ENCODE measurements at regions not wholly inside any gene's neighbourhood (a gene's known extent, or its start where the extent isn't known, plus 50 kb on each side); places are given as distances from the start of the nearest gene placed in this dataset.

DNA sequence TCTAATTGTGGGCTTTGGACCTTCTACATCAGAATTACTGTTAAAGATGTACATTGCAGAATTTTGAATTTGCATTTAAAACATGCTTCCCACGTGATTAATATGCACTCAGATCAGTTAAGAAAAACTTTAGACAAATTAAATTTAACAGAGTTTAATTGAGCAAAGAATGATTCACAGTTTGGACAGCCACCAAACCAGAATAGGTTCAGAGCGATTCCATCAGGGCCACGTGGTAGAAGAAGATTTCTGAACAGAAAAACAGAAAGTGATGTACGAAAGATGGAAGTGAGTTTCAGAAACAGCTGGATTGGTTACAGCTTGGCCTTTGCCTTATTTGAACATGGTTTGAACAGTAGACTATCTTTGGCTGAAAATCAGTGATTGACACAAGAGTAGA lies 704.2 kb upstream of the MAP3K7 start:
- Histone ChIP-seq H3K36me3 (ENCODE audit: control insufficient read depth in 4 of 4, insufficient read depth in 4 of 4, low read length in 4 of 4) (no peaks in the 10 kb centered on the region), H3K27me3 (ENCODE audit: control insufficient read depth in 3 of 3, insufficient read depth in 3 of 3, low read length in 2 of 3) (no peaks in the 10 kb centered on the region), H3K9ac (ENCODE audit: insufficient read depth in 1 of 2, low read length in 2 of 2) (no peak overlapping the region), H3K4me3 (no peak overlapping the region), H3K27ac (ENCODE audit: low read depth in 1 of 2, low read length in 1 of 2) (no peak overlapping the region), H3K9me3 (ENCODE audit: control insufficient read depth in 4 of 4, insufficient read depth in 3 of 4, low read length in 3 of 4) (peaks cover 0 to 6% (median under 1%) of the 10 kb centered on the region in 4 donors), H3K4me1 (ENCODE audit: control insufficient read depth in 5 of 5, insufficient read depth in 5 of 5, low read length in 5 of 5) (no peaks in the 10 kb centered on the region)
- ATAC-seq (ENCODE audit: insufficient read depth, low FRiP score) (no peak), DNase-seq (no peak)
- TF ChIP-seq, protein P1, sequence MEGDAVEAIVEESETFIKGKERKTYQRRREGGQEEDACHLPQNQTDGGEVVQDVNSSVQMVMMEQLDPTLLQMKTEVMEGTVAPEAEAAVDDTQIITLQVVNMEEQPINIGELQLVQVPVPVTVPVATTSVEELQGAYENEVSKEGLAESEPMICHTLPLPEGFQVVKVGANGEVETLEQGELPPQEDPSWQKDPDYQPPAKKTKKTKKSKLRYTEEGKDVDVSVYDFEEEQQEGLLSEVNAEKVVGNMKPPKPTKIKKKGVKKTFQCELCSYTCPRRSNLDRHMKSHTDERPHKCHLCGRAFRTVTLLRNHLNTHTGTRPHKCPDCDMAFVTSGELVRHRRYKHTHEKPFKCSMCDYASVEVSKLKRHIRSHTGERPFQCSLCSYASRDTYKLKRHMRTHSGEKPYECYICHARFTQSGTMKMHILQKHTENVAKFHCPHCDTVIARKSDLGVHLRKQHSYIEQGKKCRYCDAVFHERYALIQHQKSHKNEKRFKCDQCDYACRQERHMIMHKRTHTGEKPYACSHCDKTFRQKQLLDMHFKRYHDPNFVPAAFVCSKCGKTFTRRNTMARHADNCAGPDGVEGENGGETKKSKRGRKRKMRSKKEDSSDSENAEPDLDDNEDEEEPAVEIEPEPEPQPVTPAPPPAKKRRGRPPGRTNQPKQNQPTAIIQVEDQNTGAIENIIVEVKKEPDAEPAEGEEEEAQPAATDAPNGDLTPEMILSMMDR (IDR thresholded peaks at IDR 0.05; ENCODE audit: control extremely low read depth, extremely low read depth), result no peak
- 53 to 84% methylated on average over 4 of the region's 4 CpGs for WGBS, 2 donors

DNA sequence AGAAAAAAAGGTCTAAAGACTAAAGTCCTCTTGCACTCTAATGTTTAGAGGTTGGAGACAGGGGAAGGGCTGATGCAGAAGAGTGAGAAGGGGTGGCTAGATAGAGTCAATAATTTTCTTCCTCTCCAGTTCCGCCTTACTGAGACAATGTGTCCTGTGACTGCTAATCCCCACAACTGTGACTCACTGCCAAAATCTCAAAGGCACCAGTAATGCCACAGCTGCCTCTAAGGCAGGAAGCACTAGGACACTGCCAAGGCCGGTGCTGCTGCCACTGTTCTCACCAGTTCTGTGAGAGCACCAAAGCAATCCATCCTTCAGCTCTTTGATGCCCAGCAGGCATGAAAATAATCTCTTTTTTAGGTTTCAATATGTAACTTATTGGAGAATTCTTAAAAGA lies 701.9 kb upstream of the MAP3K7 start:
- DNase-seq (no peak), ATAC-seq (ENCODE audit: insufficient read depth, low FRiP score) (no peak)
- TF ChIP-seq, protein P1 (IDR thresholded peaks at IDR 0.05; ENCODE audit: control extremely low read depth, extremely low read depth), result no peak
- H3K36me3 ChIP-seq (ENCODE audit: control insufficient read depth in 4 of 4, insufficient read depth in 4 of 4, low read length in 4 of 4), result no peaks in the 10 kb centered on the region
- WGBS, 2 donors, result 86% methylated on average over 2 of the region's 2 CpGs
- no peaks in the 10 kb centered on the region for H3K27me3 ChIP-seq (ENCODE audit: control insufficient read depth in 3 of 3, insufficient read depth in 3 of 3, low read length in 2 of 3)
- peaks cover 0 to 6% (median 0%) of the 10 kb centered on the region in 4 donors for H3K9me3 ChIP-seq (ENCODE audit: control insufficient read depth in 4 of 4, insufficient read depth in 3 of 4, low read length in 3 of 4)
- H3K9ac ChIP-seq (ENCODE audit: insufficient read depth in 1 of 2, low read length in 2 of 2), result no peak overlapping the region
- no peak overlapping the region for H3K4me3 ChIP-seq
- H3K4me1 ChIP-seq (ENCODE audit: control insufficient read depth in 5 of 5, insufficient read depth in 5 of 5, low read length in 5 of 5), result no peaks in the 10 kb centered on the region
- no peak overlapping the region for H3K27ac ChIP-seq (ENCODE audit: low read depth in 1 of 2, low read length in 1 of 2)

DNA sequence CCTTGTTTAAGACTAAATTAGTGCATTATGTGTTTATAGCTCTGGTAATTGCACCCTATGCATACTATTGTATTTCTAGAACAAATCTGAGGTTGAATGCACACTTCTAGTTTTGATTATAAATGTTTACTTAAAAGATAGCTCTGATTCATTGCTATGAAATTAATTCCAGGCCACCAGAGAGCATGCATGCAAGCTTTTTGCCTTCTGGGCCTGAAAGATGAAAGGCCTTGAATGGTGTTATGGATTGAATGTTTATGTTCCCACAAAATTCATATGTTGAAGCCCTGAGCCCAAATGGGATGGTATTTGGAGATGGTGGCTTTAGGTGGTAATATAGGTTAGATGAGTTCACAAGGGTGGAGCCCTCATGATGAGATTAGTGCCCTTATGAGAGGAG lies 695.0 kb upstream of the MAP3K7 start:
- Histone ChIP-seq H3K36me3 (ENCODE audit: control insufficient read depth in 4 of 4, insufficient read depth in 4 of 4, low read length in 4 of 4) (no peaks in the 10 kb centered on the region), H3K27ac (ENCODE audit: low read depth in 1 of 2, low read length in 1 of 2) (no peak overlapping the region), H3K4me3 (no peak overlapping the region), H3K9ac (ENCODE audit: insufficient read depth in 1 of 2, low read length in 2 of 2) (no peak overlapping the region), H3K9me3 (ENCODE audit: control insufficient read depth in 4 of 4, insufficient read depth in 3 of 4, low read length in 3 of 4) (peaks cover 0 to 7% (median 0%) of the 10 kb centered on the region in 4 donors), H3K4me1 (ENCODE audit: control insufficient read depth in 5 of 5, insufficient read depth in 5 of 5, low read length in 5 of 5) (no peaks in the 10 kb centered on the region), H3K27me3 (ENCODE audit: control insufficient read depth in 3 of 3, insufficient read depth in 3 of 3, low read length in 2 of 3) (no peaks in the 10 kb centered on the region)
- ATAC-seq (ENCODE audit: insufficient read depth, low FRiP score) (no peak), DNase-seq (no peak)
- TF ChIP-seq, protein P1 (IDR thresholded peaks at IDR 0.05; ENCODE audit: control extremely low read depth, extremely low read depth), result no peak

DNA sequence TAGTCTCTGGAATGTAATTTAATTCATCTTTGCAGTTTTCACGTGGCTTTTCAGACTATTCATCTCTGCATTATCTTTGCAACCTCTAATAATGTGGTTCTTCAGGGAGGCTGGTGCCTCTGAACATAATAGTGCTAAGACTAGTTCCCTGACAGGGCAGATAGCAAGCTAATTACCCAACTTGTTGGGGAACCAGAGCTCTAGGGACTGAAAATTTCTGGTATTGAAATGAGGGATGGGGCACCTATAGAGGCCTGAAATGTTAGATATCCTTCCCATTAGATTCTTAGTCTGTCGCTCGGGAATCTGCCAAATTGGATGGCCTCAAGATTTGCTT lies 693.6 kb upstream of the MAP3K7 start:
- Histone ChIP-seq H3K36me3 (ENCODE audit: control insufficient read depth in 4 of 4, insufficient read depth in 4 of 4, low read length in 4 of 4) (no peaks in the 10 kb centered on the region), H3K27ac (ENCODE audit: low read depth in 1 of 2, low read length in 1 of 2) (no peak overlapping the region), H3K9me3 (ENCODE audit: control insufficient read depth in 4 of 4, insufficient read depth in 3 of 4, low read length in 3 of 4) (peaks cover 0 to 7% (median 0%) of the 10 kb centered on the region in 4 donors), H3K4me1 (ENCODE audit: control insufficient read depth in 5 of 5, insufficient read depth in 5 of 5, low read length in 5 of 5) (no peaks in the 10 kb centered on the region), H3K4me3 (no peak overlapping the region), H3K27me3 (ENCODE audit: control insufficient read depth in 3 of 3, insufficient read depth in 3 of 3, low read length in 2 of 3) (no peaks in the 10 kb centered on the region), H3K9ac (ENCODE audit: insufficient read depth in 1 of 2, low read length in 2 of 2) (no peak overlapping the region)
- DNase-seq (no peak), ATAC-seq (ENCODE audit: insufficient read depth, low FRiP score) (no peak)
- WGBS, 2 donors, result 69 to 72% methylated on average over 3 of the region's 3 CpGs
- TF ChIP-seq, protein P1 (IDR thresholded peaks at IDR 0.05; ENCODE audit: control extremely low read depth, extremely low read depth), result no peak

Measured in lung (tissue), 11 donors.